Stomach (tissue), 8 donors: ENCODE measurements at regions not wholly inside any gene's neighbourhood (a gene's known extent, or its start where the extent isn't known, plus 50 kb on each side); places are given as distances from the start of the nearest gene placed in this dataset.

Experiments
- DNase-seq, 2 donors: peaks; one replicate each; pipeline versions ENCODE4 v3.0.0 to v3.0.0-alpha.2; 2013 to 2019
- H3K27ac ChIP-seq, 5 donors: fragments of 200-600 bp in 4 of 5; sonication (generic) in 4 of 5; one replicate each; pipeline ENCODE4 v1.5.1; 2013 to 2019; ENCODE audit warnings: mild to moderate bottlenecking in 1 of 5, moderate library complexity in 1 of 5
- H3K27me3 ChIP-seq, 3 donors: fragments of 200-600 bp; sonication (generic); one replicate each; pipeline ENCODE4 v1.5.1; 2017 to 2019; ENCODE audit warnings: mixed run types in 1 of 3
- H3K36me3 ChIP-seq, 4 donors: fragments of 200-600 bp; sonication (generic); 1 replicate in 3 of 4; 2 replicates in 1 of 4; pipeline ENCODE4 v1.5.1; 2016 to 2019
- H3K4me1 ChIP-seq, 4 donors: fragments of 200-600 bp; sonication (generic); one replicate each; pipeline ENCODE4 v1.5.1; 2016 to 2019
- H3K4me3 ChIP-seq, 4 donors: fragments of 200-600 bp; sonication (generic) in 3 of 4; one replicate each; pipeline ENCODE4 v1.5.1; 2016 to 2019; ENCODE audit warnings: mild to moderate bottlenecking in 1 of 4
- H3K9me3 ChIP-seq, 4 donors: fragments of 200-600 bp; sonication (generic); one replicate each; pipeline ENCODE4 v1.5.1; 2016 to 2019
- CTCF ChIP-seq, 7 experiments: fragments of 450-650 bp in 4 of 7; fragments of 200-600 bp in 3 of 7; sonication (generic) in 3 of 7; IDR thresholded peaks; one replicate each; pipeline ENCODE4 v1.5.1; 2016 to 2019; ENCODE audit warnings: antibody characterized with exemption in 7 of 7, control low read depth in 2 of 7, mild to moderate bottlenecking in 1 of 7
- EP300 ChIP-seq: sonication (generic); formaldehyde crosslinking; IDR thresholded peaks from one replicate; pipeline ENCODE4 v1.6.1; 2017; ENCODE audit warnings: antibody characterized with exemption
- POLR2A ChIP-seq, 4 donors: fragments of 450-650 bp; IDR thresholded peaks; one replicate each; pipeline ENCODE4 v1.6.1; 2016; ENCODE audit warnings: antibody characterized with exemption in 4 of 4, control low read depth in 2 of 4, mild to moderate bottlenecking in 1 of 4, moderate library complexity in 1 of 4
- POLR2AphosphoS5 ChIP-seq, 3 donors: sonication (generic); formaldehyde crosslinking; IDR thresholded peaks; one replicate each; pipeline ENCODE4 v1.6.1; 2016; ENCODE audit warnings: antibody characterized with exemption in 3 of 3
- WGBS, 5 donors: extraction: QIAGEN DNeasy Blood & Tissue Kit in 3 of 5; methylation state at CpG; one replicate each; pipeline versions ENCODE4 v1.1.5 to v1.1.7; 2013 to 2018; 5-methylcytosine and 5-hydroxymethylcytosine counted together
- intact Hi-C: fragments of 100-400 bp; cut with DNase I; formaldehyde crosslinking; loops from one replicate; pipeline ENCODE4 v1.15.1; 2023; ENCODE audit warnings: low total_unique reads
- donor health status: healthy with polysubstance abuse.
- donor health status: Bipolar disorder and iron deficiency.
- donor health status: healthy.

- intact Hi-C loops, result no loop called here
- no peak for DNase-seq
- no peak for TF ChIP-seq POLR2A (IDR thresholded peaks at IDR 0.05)
- TF ChIP-seq CTCF (IDR thresholded peaks at IDR 0.05), result no peak
- TF ChIP-seq EP300, result no peak
- TF ChIP-seq POLR2AphosphoS5 (IDR thresholded peaks at IDR 0.05), result no peak
- peaks cover 0 to 12% (median 0%) of the 10 kb centered on the region in 3 donors for H3K27me3 ChIP-seq
- WGBS, 5 donors, result 68 to 85% (median 76%) methylated on average over 3 of the region's 3 CpGs
- H3K4me1 ChIP-seq, result no peaks in the 10 kb centered on the region
- H3K27ac ChIP-seq, result no peak overlapping the region
- no peaks in the 10 kb centered on the region for H3K9me3 ChIP-seq
- no peak overlapping the region for H3K4me3 ChIP-seq
- H3K36me3 ChIP-seq, result no peaks in the 10 kb centered on the region
Measured at GRCh38 chr11:19338375-19338774, 97.6 kb upstream of the E2F8 start.

DNA sequence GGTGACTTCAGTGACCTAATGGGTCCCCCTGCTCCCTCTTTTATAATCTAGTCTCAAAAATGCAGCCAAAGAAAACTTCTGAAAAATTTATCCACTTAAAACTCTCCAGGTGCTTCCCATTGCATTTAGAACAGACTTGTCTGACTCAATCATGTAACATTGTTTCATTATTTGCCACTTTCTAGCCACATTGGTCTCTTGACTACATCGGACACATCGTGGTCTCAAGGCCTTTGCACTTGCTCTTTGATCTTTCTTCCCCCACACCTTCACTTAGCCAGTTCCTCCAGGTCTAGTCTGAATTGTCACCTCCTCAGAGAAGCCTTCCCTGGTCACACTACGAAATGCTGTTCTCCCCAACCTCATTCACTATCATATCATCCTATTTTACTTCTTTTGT lies 97.0 kb upstream of the E2F8 start:
- intact Hi-C loops, result no loop called here
- Histone ChIP-seq H3K27me3 (peaks cover 0 to 10% (median 0%) of the 10 kb centered on the region in 3 donors), H3K4me1 (no peaks in the 10 kb centered on the region), H3K4me3 (no peak overlapping the region), H3K36me3 (no peaks in the 10 kb centered on the region), H3K9me3 (no peaks in the 10 kb centered on the region), H3K27ac (no peak overlapping the region)
- WGBS, 5 donors, result 71 to 89% (median 85%) methylated on average over 3 of the region's 3 CpGs
- TF ChIP-seq POLR2AphosphoS5 (IDR thresholded peaks at IDR 0.05) (no peak), EP300 (no peak), POLR2A (IDR thresholded peaks at IDR 0.05) (no peak), CTCF (IDR thresholded peaks at IDR 0.05) (no peak)
- no peak for DNase-seq

- intact Hi-C loops, result no loop called here
- Histone ChIP-seq H3K9me3 (no peaks in the 10 kb centered on the region), H3K4me3 (no peak overlapping the region), H3K27ac (no peak overlapping the region), H3K4me1 (no peaks in the 10 kb centered on the region), H3K36me3 (no peaks in the 10 kb centered on the region), H3K27me3 (peaks cover 0 to 6% (median 0%) of the 10 kb centered on the region in 3 donors)
- TF ChIP-seq POLR2AphosphoS5 (IDR thresholded peaks at IDR 0.05) (no peak), CTCF (IDR thresholded peaks at IDR 0.05) (no peak), POLR2A (IDR thresholded peaks at IDR 0.05) (no peak), EP300 (no peak)
- DNase-seq, result no peak
- WGBS, 5 donors, result 43 to 70% (median 56%) methylated on average over 3 of the region's 3 CpGs
Measured at GRCh38 chr11:19336331-19336730, 95.6 kb upstream of the E2F8 start.

DNA sequence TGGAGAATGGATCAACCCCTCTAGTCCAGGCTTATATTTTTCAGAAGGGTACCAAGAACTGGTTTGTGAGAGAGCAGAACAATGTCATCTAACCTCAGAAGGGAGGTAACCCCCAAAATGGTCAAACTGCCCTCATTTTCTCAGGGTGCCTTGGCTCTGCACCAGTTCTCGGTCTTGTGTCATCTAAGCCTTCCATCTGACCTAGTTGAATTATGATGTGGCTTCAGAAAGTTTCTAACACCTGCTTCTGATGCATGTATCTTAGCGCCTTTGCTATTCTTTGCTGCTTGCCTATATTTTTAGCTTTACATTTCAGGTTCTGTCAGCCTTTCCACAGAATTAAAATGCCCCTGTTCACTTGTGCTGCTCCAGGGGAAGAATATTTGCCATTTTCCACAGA lies 91.7 kb upstream of the E2F8 start:
- DNase-seq, result no peak
- intact Hi-C loops, result no loop called here
- no peak for TF ChIP-seq POLR2AphosphoS5 (IDR thresholded peaks at IDR 0.05)

DNA sequence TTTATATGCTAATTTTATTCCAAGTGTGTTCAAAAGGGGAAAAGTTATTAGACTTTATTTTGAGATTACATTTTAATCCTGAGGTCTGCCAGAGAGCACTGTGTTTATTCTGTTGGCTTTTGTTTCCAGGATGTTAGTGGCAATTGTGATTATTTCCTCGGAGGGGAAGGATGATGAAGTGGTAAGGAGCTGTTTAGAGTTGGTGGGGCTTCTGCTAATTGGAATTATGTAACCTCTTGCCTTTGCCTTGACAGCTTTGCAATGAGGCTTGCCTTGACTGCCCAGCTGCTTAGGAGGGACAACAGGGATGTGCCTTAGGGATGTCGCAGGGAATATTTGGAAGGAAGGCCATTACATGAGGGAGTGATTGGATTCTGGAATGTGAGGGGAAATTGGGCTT lies 89.7 kb upstream of the E2F8 start:
- H3K27ac ChIP-seq, result no peak overlapping the region
- H3K4me1 ChIP-seq, result peaks cover 0 to 5% (median 0%) of the 10 kb centered on the region in 4 donors
- H3K36me3 ChIP-seq, result no peaks in the 10 kb centered on the region
- no peak overlapping the region for H3K4me3 ChIP-seq
- no peak for DNase-seq
- no peaks in the 10 kb centered on the region for H3K9me3 ChIP-seq
- intact Hi-C loops, result no loop called here
- 16 to 33% (median 26%) methylated on average over 2 of the region's 2 CpGs for WGBS, 5 donors
- TF ChIP-seq EP300 (no peak), POLR2A (IDR thresholded peaks at IDR 0.05) (no peak), CTCF (IDR thresholded peaks at IDR 0.05) (no peak), POLR2AphosphoS5 (IDR thresholded peaks at IDR 0.05) (no peak)
- no peaks in the 10 kb centered on the region for H3K27me3 ChIP-seq

More for the DNA sequence above, 91.7 kb upstream of the E2F8 start:
- Histone ChIP-seq H3K4me1 (peaks cover 0 to 5% (median 0%) of the 10 kb centered on the region in 4 donors), H3K36me3 (no peaks in the 10 kb centered on the region), H3K9me3 (no peaks in the 10 kb centered on the region), H3K4me3 (no peak overlapping the region), H3K27ac (no peak overlapping the region), H3K27me3 (no peaks in the 10 kb centered on the region)
- 85 to 99% (median 88%) methylated on average over 2 of the region's 2 CpGs for WGBS, 5 donors
